ENCODE measurements at regions not wholly inside any gene's neighbourhood (a gene's known extent, or its start where the extent isn't known, plus 50 kb on each side); places are given as distances from the start of the nearest gene placed in this dataset.

DNA sequence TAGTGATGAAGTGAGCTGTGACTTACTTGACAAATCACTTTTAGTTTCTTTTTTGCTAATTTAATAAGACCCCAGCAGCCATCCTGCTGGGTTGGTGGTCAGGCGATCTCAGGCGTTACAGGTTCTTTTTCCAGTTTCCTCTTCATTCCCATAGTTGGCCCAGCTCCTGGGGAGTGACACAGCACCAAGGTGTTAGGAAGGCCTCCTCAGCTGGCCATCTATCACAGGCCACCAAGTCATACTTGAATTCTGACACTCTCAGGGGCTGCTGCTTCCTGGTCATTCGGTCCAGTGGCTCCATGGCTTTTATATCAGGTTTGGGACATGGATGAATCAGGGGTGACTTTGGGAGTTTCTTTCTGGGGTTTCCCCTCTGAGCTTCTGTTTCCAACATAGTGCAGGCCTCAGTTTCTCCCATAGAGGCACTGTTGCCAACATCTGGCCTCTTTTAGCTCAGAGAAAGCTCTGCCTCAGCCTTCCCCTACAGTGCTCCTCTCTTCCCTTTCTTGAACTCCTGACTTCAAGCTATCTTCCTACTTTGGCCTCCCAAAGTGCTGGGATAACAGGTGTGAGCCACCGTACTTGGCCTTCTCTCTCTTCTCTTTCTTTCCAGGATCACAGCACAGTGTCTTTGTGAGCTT, 211.8 kb downstream of the NR2F2 start:
- no peak for TF ChIP-seq POLR2AphosphoS5 (IDR thresholded peaks at IDR 0.05)
- TF ChIP-seq, protein P1, sequence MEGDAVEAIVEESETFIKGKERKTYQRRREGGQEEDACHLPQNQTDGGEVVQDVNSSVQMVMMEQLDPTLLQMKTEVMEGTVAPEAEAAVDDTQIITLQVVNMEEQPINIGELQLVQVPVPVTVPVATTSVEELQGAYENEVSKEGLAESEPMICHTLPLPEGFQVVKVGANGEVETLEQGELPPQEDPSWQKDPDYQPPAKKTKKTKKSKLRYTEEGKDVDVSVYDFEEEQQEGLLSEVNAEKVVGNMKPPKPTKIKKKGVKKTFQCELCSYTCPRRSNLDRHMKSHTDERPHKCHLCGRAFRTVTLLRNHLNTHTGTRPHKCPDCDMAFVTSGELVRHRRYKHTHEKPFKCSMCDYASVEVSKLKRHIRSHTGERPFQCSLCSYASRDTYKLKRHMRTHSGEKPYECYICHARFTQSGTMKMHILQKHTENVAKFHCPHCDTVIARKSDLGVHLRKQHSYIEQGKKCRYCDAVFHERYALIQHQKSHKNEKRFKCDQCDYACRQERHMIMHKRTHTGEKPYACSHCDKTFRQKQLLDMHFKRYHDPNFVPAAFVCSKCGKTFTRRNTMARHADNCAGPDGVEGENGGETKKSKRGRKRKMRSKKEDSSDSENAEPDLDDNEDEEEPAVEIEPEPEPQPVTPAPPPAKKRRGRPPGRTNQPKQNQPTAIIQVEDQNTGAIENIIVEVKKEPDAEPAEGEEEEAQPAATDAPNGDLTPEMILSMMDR (IDR thresholded peaks at IDR 0.05): no peak

Measured in prostate gland (tissue), 2 donors.